Endothelial cell of umbilical vein (primary cell): ENCODE measurements at regions not wholly inside any gene's neighbourhood (a gene's known extent, or its start where the extent isn't known, plus 50 kb on each side); places are given as distances from the start of the nearest gene placed in this dataset.

Experiments
- BruUV-seq: library from RNA; stranded (reverse); fragments of 400-500 nt; replicated peaks from 2 replicates; lab custom pipeline; 2021; lab: Mats Ljungman, UMichigan
- CTCF ChIA-PET: fragments of 300-600, 350-600 bp; sonication (Branson Sonifier 250); formaldehyde crosslinking; loops from one replicate; lab custom pipeline; 2021; ENCODE audit warnings: antibody characterized with exemption, inconsistent platforms; lab: Charles Lee
- POLR2A ChIA-PET: fragments of 300-600, 350-600 bp; sonication (Branson Sonifier 250); formaldehyde crosslinking; loops from one replicate; lab custom pipeline; 2021; ENCODE audit warnings: antibody characterized with exemption, inconsistent platforms; lab: Charles Lee
- DNase-seq: peaks from one replicate; pipeline ENCODE4 v3.0.0-alpha.2; 2011; ENCODE audit warnings: low read depth, low spot score
- FAIRE-seq: peaks from 2 replicates; lab custom pipeline; 2011; peaks lifted over from hg19 to GRCh38; lab: Jason Lieb, UNC
- H2AFZ ChIP-seq: 2 replicates; pipeline ENCODE4 v1.6.0; 2012; ENCODE audit warnings: low read depth, low read length, control low read depth, inconsistent platforms
- H3K27ac ChIP-seq: 2 replicates; pipeline ENCODE4 v1.5.1; 2011; ENCODE audit warnings: low read depth, mild to moderate bottlenecking, control low read depth, low read length, moderate library complexity; ENCODE audit not compliant: insufficient read depth
- H3K27me3 ChIP-seq, 2 experiments: 2 replicates each; pipeline versions ENCODE4 v1.6.0 to v1.6.1; 2011; ENCODE audit warnings: low read length in 2 of 2, mixed read lengths in 1 of 2; ENCODE audit not compliant: control insufficient read depth in 2 of 2, insufficient read depth in 2 of 2
- H3K36me3 ChIP-seq, 2 experiments: 2 replicates in 1 of 2; 3 replicates in 1 of 2; pipeline ENCODE4 v1.5.1; 2011; ENCODE audit warnings: low read length in 2 of 2, mild to moderate bottlenecking in 1 of 2, moderate library complexity in 1 of 2; ENCODE audit not compliant: control insufficient read depth in 2 of 2, insufficient read depth in 2 of 2; ENCODE audit errors: extremely low read depth in 1 of 2
- H3K4me1 ChIP-seq: 3 replicates; pipeline ENCODE4 v1.5.1; 2011; ENCODE audit warnings: mild to moderate bottlenecking, low read length; ENCODE audit not compliant: control insufficient read depth, insufficient read depth; ENCODE audit errors: extremely low read depth
- H3K4me2 ChIP-seq: 2 replicates; pipeline ENCODE4 v1.6.1; 2011; ENCODE audit warnings: low read length, control low read depth, mixed read lengths; ENCODE audit not compliant: insufficient read depth
- H3K4me3 ChIP-seq, 3 experiments: fragments of 200-600 bp in 1 of 3; sonication (generic), shearing (Covaris generic) in 1 of 3; replicated peaks in 1 of 3; 2 replicates each; pipeline ENCODE4 v1.5.1; 2011 to 2016; ENCODE audit warnings: control low read depth in 3 of 3, low read length in 3 of 3, mild to moderate bottlenecking in 2 of 3, inconsistent platforms in 1 of 3, low read depth in 1 of 3, moderate library complexity in 1 of 3; ENCODE audit not compliant: insufficient read depth in 1 of 3
- H3K79me2 ChIP-seq: 2 replicates; pipeline ENCODE4 v1.6.0; 2012; ENCODE audit warnings: low read length, inconsistent platforms; ENCODE audit not compliant: control insufficient read depth, insufficient read depth
- H3K9ac ChIP-seq: replicated peaks from 2 replicates; pipeline ENCODE3; 2011; ENCODE audit warnings: low read length, control low read depth; ENCODE audit not compliant: insufficient read depth; ENCODE audit errors: extremely low read depth
- H3K9me1 ChIP-seq: replicated peaks from 3 replicates; pipeline ENCODE4 v1.6.0; 2011; ENCODE audit warnings: mild to moderate bottlenecking, low read length; ENCODE audit not compliant: control insufficient read depth, insufficient read depth; ENCODE audit errors: extremely low read depth
- H3K9me3 ChIP-seq: replicated peaks from 2 replicates; pipeline ENCODE4 v1.5.1; 2012; ENCODE audit warnings: low read length, inconsistent platforms; ENCODE audit not compliant: control insufficient read depth, insufficient read depth
- H4K20me1 ChIP-seq: replicated peaks from 2 replicates; pipeline ENCODE3; 2011; ENCODE audit warnings: mild to moderate bottlenecking, low read length; ENCODE audit not compliant: control insufficient read depth, insufficient read depth; ENCODE audit errors: extremely low read depth
- CTCF ChIP-seq, 2 donors: IDR thresholded peaks; 1 replicate in 1 of 2; 2 replicates in 1 of 2; pipeline ENCODE4 v1.5.1; 2011; ENCODE audit warnings: low read length in 2 of 2, mild to moderate bottlenecking in 2 of 2, moderate library complexity in 2 of 2, control low read depth in 1 of 2, inconsistent platforms in 1 of 2, low read depth in 1 of 2; ENCODE audit not compliant: insufficient read depth in 1 of 2; ENCODE audit errors: extremely low read depth in 1 of 2
- EZH2 ChIP-seq: IDR thresholded peaks from 2 replicates; pipeline ENCODE4 v1.6.1; 2012; ENCODE audit warnings: borderline replicate concordance, low read depth, mild to moderate bottlenecking, moderate library complexity, low read length, inconsistent platforms; ENCODE audit not compliant: severe bottlenecking
- FOS ChIP-seq: IDR thresholded peaks from 2 replicates; pipeline ENCODE4 v1.6.1; 2011; ENCODE audit warnings: mild to moderate bottlenecking, low read length, moderate library complexity, borderline replicate concordance; ENCODE audit not compliant: insufficient read depth
- GATA2 ChIP-seq: IDR thresholded peaks from 2 replicates; pipeline ENCODE4 v1.7.0; 2011; ENCODE audit warnings: low read depth, mild to moderate bottlenecking, moderate library complexity, mixed read lengths, low read length; ENCODE audit not compliant: insufficient read length, insufficient read depth
- JUN ChIP-seq: IDR thresholded peaks from 2 replicates; pipeline ENCODE4 v1.6.1; 2011; ENCODE audit warnings: borderline replicate concordance, low read depth; ENCODE audit not compliant: insufficient read length, insufficient read depth
- MAX ChIP-seq: IDR thresholded peaks from 2 replicates; pipeline ENCODE4 v1.6.1; 2011; ENCODE audit not compliant: insufficient read depth, insufficient read length
- MYC ChIP-seq: IDR thresholded peaks from one replicate; pipeline ENCODE4 v1.6.1; 2011; ENCODE audit warnings: mild to moderate bottlenecking, low read depth, low read length
- dilution Hi-C: fragments of 300-500 bp; cut with MboI; formaldehyde crosslinking; loops from one replicate; pipeline ENCODE4 v1.15.0; 2019; ENCODE audit warnings: low sequenced_read_pairs; ENCODE audit not compliant: extremely low pct_ligation_motif_present
- intact Hi-C: fragments of 100-400 bp; cut with micrococcal nuclease; formaldehyde crosslinking; loops from one replicate; pipeline ENCODE4 v1.10.0; 2022

DNA sequence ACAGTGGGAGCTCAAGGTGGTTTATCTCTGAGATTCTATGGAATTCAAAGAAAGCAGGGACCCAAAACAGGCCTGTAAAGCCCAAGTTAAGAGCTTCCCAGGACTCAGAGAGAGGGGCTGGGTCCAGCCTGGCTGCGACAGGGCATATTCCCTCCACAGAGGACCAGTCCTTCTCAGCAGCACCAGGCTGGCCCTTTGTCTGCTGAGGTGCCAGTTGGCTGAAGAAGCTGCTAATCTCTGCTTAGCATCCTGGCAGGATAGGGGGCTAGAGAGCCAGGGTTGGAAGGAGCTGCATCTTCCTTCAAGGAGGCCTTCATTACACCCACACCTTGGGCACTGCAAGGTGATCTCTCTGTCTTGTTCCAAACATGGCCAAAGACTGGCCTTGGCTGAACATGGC lies 68.3 kb upstream of the TUNAR start:
- Histone ChIP-seq H3K27ac (no peak overlapping the region), H3K36me3 (no peaks in the 10 kb centered on the region), H3K9me1 (no peaks in the 10 kb centered on the region), H4K20me1 (no peaks in the 10 kb centered on the region), H3K9me3 (no peaks in the 10 kb centered on the region), H3K4me2 (no peak overlapping the region), H2AFZ (no peak overlapping the region), H3K4me3 (no peak overlapping the region), H3K4me1 (no peaks in the 10 kb centered on the region), H3K9ac (no peak overlapping the region), H3K27me3 (no peaks in the 10 kb centered on the region), H3K79me2 (no peaks in the 10 kb centered on the region)
- no peak for DNase-seq
- no peak for TF ChIP-seq JUN
- no peak for TF ChIP-seq MAX
- no peak for TF ChIP-seq CTCF (IDR thresholded peaks at IDR 0.05; ENCODE audit: extremely low read depth in 1 of 2, insufficient read depth in 1 of 2, low read depth in 1 of 2, low read length in 2 of 2)
- TF ChIP-seq EZH2: no peak
- no peak for TF ChIP-seq FOS
- no peak for TF ChIP-seq GATA2
- no peak for TF ChIP-seq MYC
- dilution Hi-C loops (no loop called here), intact Hi-C loops (no loop called here)
- no TSS peak for BruUV-seq
- CTCF ChIA-PET: no interaction called here
- no peak for FAIRE-seq
- POLR2A ChIA-PET: no interaction called here
